Adrenal gland (tissue), 9 donors: ENCODE measurements at regions not wholly inside any gene's neighbourhood (a gene's known extent, or its start where the extent isn't known, plus 50 kb on each side); places are given as distances from the start of the nearest gene placed in this dataset.

Experiments
- DNase-seq, 7 donors: peaks; one replicate each; pipeline ENCODE4 v3.0.0-alpha.2; 2019 to 2020
- H3K27ac ChIP-seq, 5 donors: fragments of 200-600 bp; sonication (generic) in 4 of 5; 1 replicate in 3 of 5; 2 replicates in 2 of 5; pipeline versions ENCODE4 v1.5.1 to v1.8.0; 2016 to 2020; ENCODE audit warnings: mild to moderate bottlenecking in 1 of 5
- H3K27me3 ChIP-seq: fragments of 200-600 bp; 2 replicates; pipeline ENCODE4 v1.8.0; 2021
- H3K36me3 ChIP-seq, 2 donors: fragments of 200-600 bp; replicated peaks in 1 of 2; 1 replicate in 1 of 2; 2 replicates in 1 of 2; pipeline versions ENCODE4 v1.5.1 to v1.8.0; 2018 to 2022
- H3K4me1 ChIP-seq, 2 donors: fragments of 200-600 bp; replicated peaks in 1 of 2; 1 replicate in 1 of 2; 2 replicates in 1 of 2; pipeline versions ENCODE4 v1.5.1 to v1.8.0; 2018 to 2021
- H3K4me3 ChIP-seq, 4 donors: fragments of 200-600 bp; sonication (generic) in 3 of 4; one replicate each; pipeline ENCODE4 v1.5.1; 2016 to 2018
- H3K9me3 ChIP-seq, 3 donors: fragments of 200-600 bp; sonication (generic) in 1 of 3; replicated peaks in 1 of 3; 1 replicate in 2 of 3; 2 replicates in 1 of 3; pipeline versions ENCODE4 v1.5.1 to v1.8.0; 2016 to 2021
- CTCF ChIP-seq, 6 experiments: fragments of 450-650 bp in 4 of 6; fragments of 200-600 bp in 2 of 6; sonication (generic) in 1 of 6; IDR thresholded peaks; 1 replicate in 5 of 6; 2 replicates in 1 of 6; pipeline versions ENCODE4 v1.5.1 to v1.8.0; 2016 to 2021; ENCODE audit warnings: antibody characterized with exemption in 6 of 6, mild to moderate bottlenecking in 2 of 6, moderate library complexity in 1 of 6
- POLR2A ChIP-seq, 2 donors: fragments of 450-650 bp; IDR thresholded peaks; one replicate each; pipeline ENCODE4 v1.6.1; 2017; ENCODE audit warnings: antibody characterized with exemption in 2 of 2, mild to moderate bottlenecking in 2 of 2, moderate library complexity in 1 of 2
- WGBS, 4 donors: extraction: QIAGEN DNeasy Blood & Tissue Kit in 2 of 4; methylation state at CpG; one replicate each; pipeline versions ENCODE4 v1.1.5 to v1.1.7; 2013 to 2017; 5-methylcytosine and 5-hydroxymethylcytosine counted together
- intact Hi-C, 2 donors: fragments of 100-400 bp; cut with DNase I; formaldehyde crosslinking; loops; one replicate each; pipeline versions ENCODE4 v1.14.1 to v1.15.0; 2022 to 2023
- donor health status: healthy with polysubstance abuse.
- donor health status: Bipolar disorder and iron deficiency.
- donor health status: DM: yes; HTN: yes; CAD: no.
- donor health status: DM: no; HTN: no; CAD: no.
- donor health status: DM: no; HTN: no; CAD: no.

DNA sequence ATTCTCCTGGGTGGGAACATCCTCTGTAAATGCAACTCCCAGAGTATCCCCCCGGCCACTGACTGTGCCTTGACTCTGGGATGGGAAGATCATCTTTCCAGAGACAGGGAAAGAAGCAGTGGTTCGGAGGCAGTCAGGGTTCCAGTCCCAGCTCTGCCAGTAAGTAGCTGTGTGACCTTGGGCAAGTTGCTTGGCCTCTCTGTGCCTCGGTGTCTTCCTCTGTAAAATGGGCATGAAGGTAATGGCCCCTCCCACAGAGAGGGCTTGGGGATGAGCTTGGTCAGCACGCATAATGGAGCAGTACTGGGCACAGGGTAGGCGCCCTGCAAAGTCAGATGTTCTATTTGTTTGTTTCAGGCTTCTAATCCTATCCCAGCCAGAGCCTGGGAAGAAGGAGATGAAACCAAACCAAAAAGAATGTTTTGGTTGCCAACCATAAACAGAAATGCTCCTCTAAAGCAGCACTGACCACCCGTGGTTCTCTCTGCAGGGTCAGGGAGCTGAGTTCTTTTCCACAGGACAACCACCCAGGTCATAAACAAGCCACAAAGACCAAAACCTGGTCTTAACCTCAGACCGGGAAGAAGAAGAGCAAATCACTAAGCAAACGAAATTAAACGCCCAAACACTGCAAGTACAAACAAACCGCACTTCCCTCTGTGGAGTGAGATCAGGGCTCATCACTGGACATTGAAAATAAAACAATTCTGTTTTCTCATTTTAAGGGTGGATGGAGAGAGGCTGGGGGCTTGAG is 381.0 kb upstream of the SULF2 start:
- H3K4me3 ChIP-seq: no peak overlapping the region
- no peaks in the 10 kb centered on the region for H3K4me1 ChIP-seq
- WGBS, 4 donors: 60 to 69% (median 65%) methylated on average over 10 of the region's 10 CpGs
- peaks cover 3% of the 10 kb centered on the region for H3K27me3 ChIP-seq
- no peaks in the 10 kb centered on the region for H3K36me3 ChIP-seq
- TF ChIP-seq CTCF (IDR thresholded peaks at IDR 0.05) (no peak), POLR2A (IDR thresholded peaks at IDR 0.05) (no peak)
- H3K27ac ChIP-seq: no peak overlapping the region
- H3K9me3 ChIP-seq: no peaks in the 10 kb centered on the region
- no peak for DNase-seq
- intact Hi-C loops: no loop called here

DNA sequence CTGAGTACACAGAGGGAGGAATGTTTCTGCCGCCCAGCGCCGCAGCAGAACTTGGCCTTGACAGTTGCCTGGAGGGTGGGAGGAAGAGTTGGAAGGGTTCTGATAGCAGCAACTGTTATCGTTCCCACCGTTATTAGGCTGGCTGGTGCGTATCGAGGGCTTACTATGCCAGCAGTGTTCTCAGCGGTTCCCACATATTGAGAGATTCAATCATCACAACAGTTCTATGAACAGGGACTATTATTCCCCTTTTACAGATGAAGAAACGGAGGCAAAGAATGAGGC is 380.1 kb upstream of the SULF2 start:
- Histone ChIP-seq H3K4me3 (no peak overlapping the region), H3K4me1 (no peaks in the 10 kb centered on the region), H3K27me3 (peaks cover 3% of the 10 kb centered on the region), H3K36me3 (no peaks in the 10 kb centered on the region), H3K9me3 (no peaks in the 10 kb centered on the region), H3K27ac (no peak overlapping the region)
- TF ChIP-seq CTCF (IDR thresholded peaks at IDR 0.05) (no peak), POLR2A (IDR thresholded peaks at IDR 0.05) (no peak)
- 50 to 55% (median 51%) methylated on average over 9 of the region's 9 CpGs for whole genome bisulfite sequencing, 4 donors
- no peak for DNase-seq
- intact Hi-C loops: no loop called here

DNA sequence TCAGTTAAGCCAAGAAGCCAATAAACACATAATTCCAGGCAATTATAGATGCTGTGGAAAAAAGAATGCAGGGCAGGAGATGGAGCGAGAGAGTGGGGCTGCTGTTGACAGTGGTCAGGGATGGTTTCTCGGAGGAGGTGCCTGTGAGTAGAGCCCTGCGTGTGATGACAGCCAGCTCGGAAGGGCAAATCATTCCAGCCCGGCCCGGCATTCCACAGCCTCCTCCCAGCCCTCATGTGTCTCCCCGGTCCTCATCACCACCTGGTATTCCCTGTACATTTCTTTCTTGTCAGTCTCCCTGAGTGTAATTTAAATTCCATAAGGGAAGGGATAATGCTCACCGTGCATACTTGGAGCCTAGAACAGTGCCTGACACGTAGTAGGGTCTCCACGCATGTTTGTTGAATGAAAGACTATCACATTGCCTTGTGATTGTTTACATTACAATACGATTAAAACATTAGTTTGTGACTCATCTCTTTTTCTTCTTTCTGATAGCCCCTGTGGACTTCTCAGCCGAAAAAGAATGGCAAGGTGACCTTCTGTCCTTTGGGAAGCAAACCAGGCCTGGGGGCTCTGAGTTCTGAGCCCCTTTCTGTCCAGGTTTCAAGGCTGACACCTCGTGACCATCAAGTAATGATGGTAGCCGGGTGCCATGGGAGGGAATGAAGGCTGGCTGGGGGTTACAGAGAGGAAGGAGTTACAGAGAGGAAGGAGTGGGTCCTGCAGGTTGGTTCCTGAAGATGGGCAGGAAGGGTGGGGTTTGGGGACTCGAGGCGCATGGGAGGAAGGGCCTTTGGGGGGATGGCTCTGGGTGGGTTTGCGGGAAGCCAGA is 379.5 kb upstream of the SULF2 start:
- 61 to 69% (median 66%) methylated on average over 17 of the region's 17 CpGs for WGBS, 4 donors
- DNase-seq: no peak
- H3K27ac ChIP-seq: no peak overlapping the region
- no peak for TF ChIP-seq POLR2A (IDR thresholded peaks at IDR 0.05)
- TF ChIP-seq CTCF (IDR thresholded peaks at IDR 0.05): no peak
- peaks cover 3% of the 10 kb centered on the region for H3K27me3 ChIP-seq
- no peaks in the 10 kb centered on the region for H3K36me3 ChIP-seq
- H3K4me3 ChIP-seq: no peak overlapping the region
- H3K9me3 ChIP-seq: no peaks in the 10 kb centered on the region
- H3K4me1 ChIP-seq: no peaks in the 10 kb centered on the region
- intact Hi-C loops: no loop called here

- WGBS, 4 donors: 68 to 78% (median 69%) methylated on average over 7 of the region's 7 CpGs
- intact Hi-C loops: no loop called here
- no peak overlapping the region for H3K27ac ChIP-seq
- no peaks in the 10 kb centered on the region for H3K36me3 ChIP-seq
- no peak for TF ChIP-seq POLR2A (IDR thresholded peaks at IDR 0.05)
- TF ChIP-seq CTCF (IDR thresholded peaks at IDR 0.05): no peak
- no peaks in the 10 kb centered on the region for H3K4me1 ChIP-seq
- H3K9me3 ChIP-seq: no peaks in the 10 kb centered on the region
- H3K27me3 ChIP-seq: peaks cover 3% of the 10 kb centered on the region
- DNase-seq: no peak
- H3K4me3 ChIP-seq: no peak overlapping the region
Observed at GRCh38 chr20:48164034-48164433, 378.8 kb upstream of the SULF2 start.
